Ishikawa (cell line): ENCODE measurements at regions not wholly inside any gene's neighbourhood (a gene's known extent, or its start where the extent isn't known, plus 50 kb on each side); places are given as distances from the start of the nearest gene placed in this dataset.

ENCODE experiments used
- CEBPB ChIP-seq: IDR thresholded peaks from 2 replicates; pipeline ENCODE4 v1.6.1; 2012
- CREB1 ChIP-seq: IDR thresholded peaks from 2 replicates; pipeline ENCODE4 v1.6.1; 2012; ENCODE audit warnings: low read depth
- EGR1 ChIP-seq: IDR thresholded peaks from 2 replicates; pipeline ENCODE4 v1.6.1; 2012
- EP300 ChIP-seq: IDR thresholded peaks from 2 replicates; pipeline ENCODE4 v1.6.1; 2012; ENCODE audit warnings: borderline replicate concordance
- FOXM1 ChIP-seq: IDR thresholded peaks from 2 replicates; pipeline ENCODE4 v1.6.1; 2012; ENCODE audit warnings: low read depth, borderline replicate concordance
- NFIC ChIP-seq: IDR thresholded peaks from 2 replicates; pipeline ENCODE4 v1.6.1; 2012
- RAD21 ChIP-seq: IDR thresholded peaks from 2 replicates; pipeline ENCODE4 v1.6.1; 2012; ENCODE audit warnings: low read depth
- TAF1 ChIP-seq: IDR thresholded peaks from 2 replicates; pipeline ENCODE4 v1.6.1; 2012; ENCODE audit warnings: low read depth, mild to moderate bottlenecking
- TCF12 ChIP-seq: IDR thresholded peaks from 2 replicates; pipeline ENCODE4 v1.6.1; 2012; ENCODE audit warnings: low read depth
- TEAD4 ChIP-seq: IDR thresholded peaks from 2 replicates; pipeline ENCODE4 v1.6.1; 2012
- YY1 ChIP-seq: IDR thresholded peaks from 2 replicates; pipeline ENCODE4 v1.6.1; 2012; ENCODE audit warnings: low read depth
- ZBTB7A ChIP-seq: IDR thresholded peaks from 2 replicates; pipeline ENCODE4 v1.6.1; 2012; ENCODE audit warnings: low read depth
- TF ChIP-seq, protein P1 (sequence below): IDR thresholded peaks from 2 replicates; pipeline ENCODE4 v1.6.1; 2012
- TF ChIP-seq, protein P2 (sequence below): IDR thresholded peaks from 2 replicates; pipeline ENCODE4 v1.6.1; 2012
- TF ChIP-seq, protein P3 (sequence below): IDR thresholded peaks from 2 replicates; pipeline ENCODE4 v1.6.1; 2012; ENCODE audit warnings: low read depth, mild to moderate bottlenecking

DNA sequence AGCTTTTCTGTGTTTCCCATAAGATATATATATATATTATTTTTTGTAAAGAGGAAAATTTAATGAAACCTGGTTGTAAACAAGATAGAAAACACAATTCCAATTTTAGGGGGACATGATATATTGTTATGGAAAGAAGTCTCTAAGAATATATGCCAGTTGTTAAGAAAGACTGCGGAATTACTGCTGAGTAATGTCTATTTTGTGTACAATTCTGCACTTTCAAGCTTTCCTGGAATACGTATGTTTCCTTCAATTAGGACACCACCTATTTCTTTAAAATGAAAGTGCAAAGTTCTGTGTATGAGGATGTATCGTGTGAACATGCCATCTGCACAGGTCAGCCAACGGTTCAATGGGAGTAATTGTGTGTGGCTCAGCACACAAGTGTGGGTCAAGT is 760.2 kb downstream of the BRD1 start:
- TF ChIP-seq, protein P1, sequence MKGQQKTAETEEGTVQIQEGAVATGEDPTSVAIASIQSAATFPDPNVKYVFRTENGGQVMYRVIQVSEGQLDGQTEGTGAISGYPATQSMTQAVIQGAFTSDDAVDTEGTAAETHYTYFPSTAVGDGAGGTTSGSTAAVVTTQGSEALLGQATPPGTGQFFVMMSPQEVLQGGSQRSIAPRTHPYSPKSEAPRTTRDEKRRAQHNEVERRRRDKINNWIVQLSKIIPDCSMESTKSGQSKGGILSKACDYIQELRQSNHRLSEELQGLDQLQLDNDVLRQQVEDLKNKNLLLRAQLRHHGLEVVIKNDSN: no peak
- TF ChIP-seq TEAD4: no peak
- TF ChIP-seq, protein P2, sequence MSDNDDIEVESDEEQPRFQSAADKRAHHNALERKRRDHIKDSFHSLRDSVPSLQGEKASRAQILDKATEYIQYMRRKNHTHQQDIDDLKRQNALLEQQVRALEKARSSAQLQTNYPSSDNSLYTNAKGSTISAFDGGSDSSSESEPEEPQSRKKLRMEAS: no peak
- TF ChIP-seq CREB1: no peak
- no peak for TF ChIP-seq EP300
- no peak for TF ChIP-seq YY1
- TF ChIP-seq ZBTB7A: no peak
- TF ChIP-seq, protein P3, sequence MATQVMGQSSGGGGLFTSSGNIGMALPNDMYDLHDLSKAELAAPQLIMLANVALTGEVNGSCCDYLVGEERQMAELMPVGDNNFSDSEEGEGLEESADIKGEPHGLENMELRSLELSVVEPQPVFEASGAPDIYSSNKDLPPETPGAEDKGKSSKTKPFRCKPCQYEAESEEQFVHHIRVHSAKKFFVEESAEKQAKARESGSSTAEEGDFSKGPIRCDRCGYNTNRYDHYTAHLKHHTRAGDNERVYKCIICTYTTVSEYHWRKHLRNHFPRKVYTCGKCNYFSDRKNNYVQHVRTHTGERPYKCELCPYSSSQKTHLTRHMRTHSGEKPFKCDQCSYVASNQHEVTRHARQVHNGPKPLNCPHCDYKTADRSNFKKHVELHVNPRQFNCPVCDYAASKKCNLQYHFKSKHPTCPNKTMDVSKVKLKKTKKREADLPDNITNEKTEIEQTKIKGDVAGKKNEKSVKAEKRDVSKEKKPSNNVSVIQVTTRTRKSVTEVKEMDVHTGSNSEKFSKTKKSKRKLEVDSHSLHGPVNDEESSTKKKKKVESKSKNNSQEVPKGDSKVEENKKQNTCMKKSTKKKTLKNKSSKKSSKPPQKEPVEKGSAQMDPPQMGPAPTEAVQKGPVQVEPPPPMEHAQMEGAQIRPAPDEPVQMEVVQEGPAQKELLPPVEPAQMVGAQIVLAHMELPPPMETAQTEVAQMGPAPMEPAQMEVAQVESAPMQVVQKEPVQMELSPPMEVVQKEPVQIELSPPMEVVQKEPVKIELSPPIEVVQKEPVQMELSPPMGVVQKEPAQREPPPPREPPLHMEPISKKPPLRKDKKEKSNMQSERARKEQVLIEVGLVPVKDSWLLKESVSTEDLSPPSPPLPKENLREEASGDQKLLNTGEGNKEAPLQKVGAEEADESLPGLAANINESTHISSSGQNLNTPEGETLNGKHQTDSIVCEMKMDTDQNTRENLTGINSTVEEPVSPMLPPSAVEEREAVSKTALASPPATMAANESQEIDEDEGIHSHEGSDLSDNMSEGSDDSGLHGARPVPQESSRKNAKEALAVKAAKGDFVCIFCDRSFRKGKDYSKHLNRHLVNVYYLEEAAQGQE: no peak
- TF ChIP-seq RAD21: no peak
- no peak for TF ChIP-seq EGR1
- no peak for TF ChIP-seq CEBPB

DNA sequence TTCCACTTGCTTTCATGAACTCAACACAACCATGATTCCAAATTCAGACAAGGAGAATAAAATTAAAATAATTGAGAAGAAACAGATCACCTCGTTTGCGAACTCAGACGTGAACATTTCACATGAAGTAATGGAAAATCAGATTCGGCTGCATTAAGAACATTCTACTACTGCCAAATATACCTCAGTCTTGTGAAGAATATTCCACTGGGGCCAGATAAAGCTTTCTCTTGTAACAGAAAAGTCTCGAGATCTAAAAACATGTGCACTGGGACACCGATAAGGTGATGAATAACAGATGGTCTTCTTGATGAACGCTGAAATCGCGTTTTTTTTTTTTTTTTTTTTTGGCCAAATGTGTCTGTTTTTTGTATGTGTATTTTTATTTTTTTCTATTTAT is 761.1 kb downstream of the BRD1 start:
- TF ChIP-seq, protein P1: no peak
- no peak for TF ChIP-seq YY1
- TF ChIP-seq NFIC: no peak
- TF ChIP-seq CEBPB: no peak
- no peak for TF ChIP-seq EP300
- TF ChIP-seq TEAD4: no peak
- no peak for TF ChIP-seq CREB1
- TF ChIP-seq, protein P3: no peak
- no peak for TF ChIP-seq TCF12
- TF ChIP-seq TAF1: no peak
- TF ChIP-seq RAD21: no peak
- TF ChIP-seq, protein P2: no peak
- no peak for TF ChIP-seq FOXM1
- no peak for TF ChIP-seq EGR1

DNA sequence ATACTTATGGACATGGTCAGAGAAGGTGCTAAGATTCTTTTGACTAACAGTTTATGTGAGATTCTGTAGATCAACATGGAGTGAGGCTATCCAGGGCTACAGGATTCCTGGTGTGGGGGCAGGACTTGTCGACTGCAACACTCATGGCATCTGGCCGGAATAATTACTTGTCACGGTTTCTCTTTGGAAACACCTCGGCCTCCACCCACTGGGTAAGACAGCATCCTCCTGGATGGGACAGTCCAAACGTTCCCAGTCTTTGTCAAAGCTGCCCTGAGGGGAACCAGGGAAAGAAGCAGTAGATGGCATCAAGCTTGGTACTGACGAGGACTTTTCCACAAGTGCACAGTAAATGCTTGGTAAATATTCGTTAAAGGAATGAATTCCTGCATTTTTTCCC is 762.8 kb downstream of the BRD1 start:
- no peak for TF ChIP-seq ZBTB7A
- TF ChIP-seq CREB1: no peak

DNA sequence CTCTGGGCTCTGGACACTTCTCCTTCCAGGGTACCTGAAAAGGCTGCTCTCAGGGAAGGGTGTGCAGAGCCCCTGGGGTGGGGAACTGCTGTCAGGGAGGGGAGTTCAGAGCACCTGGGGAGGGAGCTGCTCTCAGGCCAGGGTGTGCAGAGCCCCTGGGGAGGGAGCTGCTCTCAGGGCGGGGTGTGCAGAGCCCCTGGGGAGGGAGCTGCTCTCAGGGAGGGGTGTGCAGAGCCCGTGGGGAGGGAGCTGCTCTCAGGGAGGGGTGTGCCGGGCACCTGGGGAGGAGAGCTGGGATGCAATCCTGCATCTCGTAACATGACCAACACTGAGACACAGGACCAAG is 764.2 kb downstream of the BRD1 start:
- TF ChIP-seq NFIC (no peak), EP300 (no peak), EGR1 (no peak), TAF1 (no peak)
- TF ChIP-seq, protein P2: no peak
- TF ChIP-seq, protein P3: no peak
- TF ChIP-seq, protein P1: no peak
